NCI-H345 treated with DMSO at 0.1 percent for 48 hours (cell line): ENCODE measurements at regions not wholly inside any gene's neighbourhood (a gene's known extent, or its start where the extent isn't known, plus 50 kb on each side); places are given as distances from the start of the nearest gene placed in this dataset.
"Not testable (repeated sequence)": the region's sequence is repeated elsewhere in the genome, so short reads cannot be mapped to it uniquely, and the experiment has no call there.

Experiments
- DNase-seq: peaks from one replicate; lab custom pipeline; 2025; ENCODE audit not compliant: unreplicated experiment; lab: John Stamatoyannopoulos, UW

DNA sequence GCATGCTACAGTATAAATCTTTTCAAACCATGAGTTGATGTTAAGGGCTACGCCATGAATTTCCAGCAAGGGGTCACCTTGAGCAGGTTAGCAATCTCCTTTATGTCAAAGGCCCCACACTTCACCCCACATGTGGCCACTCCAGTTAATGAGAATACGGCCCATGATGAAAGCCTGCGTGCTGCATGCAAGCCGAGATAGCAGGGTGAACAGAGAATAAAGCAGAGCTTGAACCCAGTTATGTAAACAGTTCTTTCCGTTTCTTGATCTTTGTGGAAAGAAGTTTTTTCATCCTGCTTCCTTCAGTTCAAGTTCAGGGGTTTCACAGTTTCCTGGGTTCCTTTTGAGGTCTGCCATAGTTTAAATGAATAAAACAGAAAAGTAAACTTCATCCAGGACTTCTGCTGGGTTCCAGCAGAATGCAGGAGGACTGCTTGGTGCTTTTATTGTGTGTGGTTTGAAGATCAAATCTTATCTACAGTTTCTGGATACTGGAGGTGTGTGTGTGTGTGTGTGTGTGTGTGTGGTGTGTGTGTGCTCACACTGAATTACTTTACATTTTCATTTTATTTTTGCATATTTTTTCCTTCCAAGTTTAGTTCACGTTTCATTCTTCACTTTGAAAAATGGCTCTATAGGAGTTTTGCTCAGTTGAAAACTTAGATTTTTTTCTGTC lies 87.1 kb downstream of the HMHB1 start:
- DNase-seq: no peak

- no peak for DNase-seq
These were observed 97.0 kb downstream of the HMHB1 start for GRCh38 chr5:143908959-143909358.

- DNase-seq: no peak
These were observed 101.2 kb downstream of the HMHB1 start for GRCh38 chr5:143913008-143913752.

GRCh38 chr5:143914756-143915155 lies 102.8 kb downstream of the HMHB1 start:
- DNase-seq: no peak

DNA sequence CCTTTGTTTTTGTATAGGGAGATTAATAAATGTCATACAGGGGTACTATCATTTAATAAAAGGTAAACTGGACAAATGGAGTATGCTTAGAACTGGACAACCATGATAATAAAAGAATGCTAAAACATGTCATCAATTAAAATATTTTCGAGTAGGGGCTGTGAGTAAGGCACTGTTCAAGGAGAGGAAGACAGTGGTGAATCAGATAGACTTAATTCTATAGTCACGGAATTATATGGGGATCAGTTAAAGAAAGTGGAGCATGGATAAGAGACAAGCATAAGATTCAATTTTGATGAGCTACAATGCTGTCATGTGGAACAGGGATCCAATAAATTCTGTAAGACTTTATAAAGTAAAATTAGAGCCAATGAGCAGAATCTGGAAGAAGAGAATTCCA lies 104.5 kb downstream of the HMHB1 start:
- DNase-seq: no peak

GRCh38 chr5:143918961-143919360 lies 107.0 kb downstream of the HMHB1 start:
- no peak for DNase-seq

DNA sequence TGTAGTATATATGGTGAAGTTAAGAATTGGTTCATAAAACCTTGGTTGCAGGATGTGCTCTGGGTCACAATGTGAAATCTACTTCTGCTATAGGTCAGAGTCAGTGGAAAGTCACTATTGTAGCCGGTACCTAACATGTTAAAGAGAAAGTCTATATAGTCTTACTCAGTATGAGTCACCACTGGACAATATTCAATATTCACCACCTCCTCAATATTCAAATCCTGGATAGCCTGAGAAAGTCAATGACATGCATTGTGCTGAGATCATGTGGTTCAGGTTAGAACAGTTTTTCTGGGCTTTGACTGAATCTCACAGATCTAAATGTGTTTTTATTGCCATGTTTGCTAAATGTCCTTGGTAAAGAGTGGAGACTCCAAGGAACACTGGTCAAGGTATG lies 108.8 kb downstream of the HMHB1 start:
- DNase-seq: no peak

DNA sequence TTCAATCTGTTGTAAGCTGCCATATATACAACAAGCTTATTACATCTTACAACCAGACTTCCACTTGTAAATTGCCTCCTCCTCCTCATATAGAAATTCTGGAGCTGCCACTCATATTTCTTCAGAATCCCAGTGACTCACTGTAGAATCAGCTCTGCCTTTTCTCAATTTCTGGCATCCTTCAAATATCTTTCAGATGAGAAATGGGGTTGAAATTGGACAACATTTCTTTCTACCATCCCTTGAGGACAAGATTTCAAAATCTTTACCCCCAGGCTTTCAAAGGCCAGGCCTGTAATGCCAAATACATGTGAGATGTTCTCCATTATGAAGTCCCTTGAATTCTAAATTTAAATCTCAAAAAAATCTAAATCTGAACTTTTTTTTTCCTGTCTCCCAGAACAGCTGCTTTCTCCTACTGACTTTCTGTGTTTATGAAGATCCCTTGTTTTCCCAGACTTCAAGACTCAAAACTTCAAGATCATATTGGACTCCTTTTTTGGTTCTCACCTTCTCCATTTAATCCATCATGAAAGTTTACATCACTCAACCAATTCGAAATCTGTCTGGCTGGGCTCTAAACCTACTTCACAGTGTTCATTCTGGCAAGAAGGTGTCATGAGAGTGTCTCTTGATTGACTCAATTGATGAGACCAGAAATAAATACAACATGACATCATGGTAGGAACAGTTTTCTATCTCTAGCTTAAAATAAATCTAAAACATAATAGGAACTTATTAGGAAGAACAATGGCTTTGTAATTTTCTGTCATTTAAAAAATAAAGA lies 109.8 kb downstream of the HMHB1 start:
- DNase-seq: no peak

- no peak for DNase-seq
These were observed 110.8 kb downstream of the HMHB1 start for GRCh38 chr5:143922718-143923117.

DNA sequence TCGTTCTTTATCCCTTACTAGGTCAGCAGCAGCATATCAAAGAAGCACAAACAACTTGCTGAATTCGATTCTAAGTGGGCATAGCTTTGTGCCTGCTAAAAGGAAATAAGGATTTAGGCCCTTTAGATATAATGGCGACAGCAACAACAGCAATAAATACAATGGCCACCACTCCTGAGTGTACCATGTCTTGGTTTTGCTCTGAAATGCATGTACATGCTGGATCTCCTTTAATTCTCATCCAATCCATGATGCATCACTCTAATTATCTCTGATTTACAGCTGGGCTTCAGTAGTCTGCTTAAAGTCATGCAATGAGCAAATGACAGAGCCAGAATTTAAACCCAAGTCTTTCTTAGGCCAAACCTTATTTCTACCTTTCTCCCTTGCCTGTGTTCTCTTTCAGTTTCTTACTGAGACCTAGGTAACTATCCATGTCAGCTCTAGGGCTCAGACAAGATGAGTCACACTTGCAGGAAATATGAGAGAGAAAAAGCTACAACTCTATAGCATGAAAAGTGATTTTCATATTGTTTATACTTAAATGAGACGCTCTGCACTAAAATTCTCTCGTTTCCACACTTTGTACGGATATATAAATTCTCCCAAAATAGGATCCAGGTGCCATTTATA lies 111.8 kb downstream of the HMHB1 start:
- DNase-seq: no peak

DNA sequence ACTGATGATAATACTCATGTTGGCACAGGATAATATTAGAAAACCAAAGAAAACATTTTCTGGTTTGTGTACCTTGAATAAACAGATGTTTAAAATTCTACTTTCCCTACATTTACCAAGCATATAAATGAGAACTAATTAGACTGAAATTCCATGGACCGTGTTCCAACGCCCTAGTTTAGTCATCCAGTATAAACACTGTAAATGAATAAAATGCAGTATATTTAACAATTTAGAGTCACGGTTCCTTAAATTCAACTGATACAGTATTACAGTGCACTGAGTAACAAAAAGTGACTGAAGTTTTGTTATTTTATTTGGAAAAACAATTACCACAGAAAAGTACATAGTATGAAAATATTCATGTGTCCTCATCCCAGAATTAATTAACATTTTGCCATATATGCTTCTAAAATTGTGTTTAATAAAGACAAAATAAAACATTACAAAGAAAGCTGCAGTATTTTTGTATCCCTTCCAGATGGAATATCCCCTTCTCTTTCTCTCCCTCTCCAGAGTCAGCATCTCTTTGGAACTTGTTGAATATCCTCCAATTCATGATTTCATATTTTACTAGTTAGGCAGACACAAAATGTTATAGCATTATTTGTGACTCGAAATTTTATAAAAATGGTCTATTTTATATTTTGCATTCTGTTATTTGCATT lies 112.5 kb downstream of the HMHB1 start:
- DNase-seq: no peak

DNA sequence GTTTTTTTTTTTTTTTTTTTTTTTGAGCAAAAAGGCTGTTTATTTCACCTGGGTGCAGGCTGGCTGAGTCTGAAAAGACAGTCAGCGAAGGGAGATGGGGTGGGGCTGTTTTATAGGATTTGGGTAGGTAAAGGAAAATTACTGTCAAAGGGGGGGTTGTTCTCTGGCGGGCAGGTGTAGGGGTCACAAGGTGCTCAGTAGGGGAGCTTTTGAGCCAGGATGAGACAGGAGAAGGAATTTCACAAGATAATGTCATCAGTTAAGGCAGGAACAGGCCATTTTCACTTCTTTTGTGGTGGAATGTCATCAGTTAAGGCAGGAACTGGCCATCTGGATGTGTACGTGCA lies 113.0 kb downstream of the HMHB1 start:
- not testable (repeated sequence) for DNase-seq

DNA sequence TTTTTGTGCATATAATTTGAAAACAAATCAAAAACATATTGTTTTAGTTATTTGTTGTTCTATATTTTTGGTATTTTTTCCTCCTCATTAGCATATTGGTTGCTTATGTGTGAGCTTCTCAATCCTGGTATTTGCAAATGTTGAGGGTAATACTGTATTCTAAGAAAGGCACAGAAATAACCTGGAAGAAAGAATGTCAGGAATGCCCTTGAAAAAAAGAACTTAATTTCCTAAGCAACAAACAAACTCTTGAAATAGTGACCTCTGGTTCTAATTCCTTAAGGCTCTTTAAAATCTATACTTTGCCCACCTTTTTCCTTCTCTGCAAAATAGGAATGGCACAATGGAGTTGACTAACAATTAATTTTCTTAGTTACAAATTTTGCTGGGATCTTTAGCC lies 117.5 kb downstream of the HMHB1 start:
- DNase-seq: no peak

DNA sequence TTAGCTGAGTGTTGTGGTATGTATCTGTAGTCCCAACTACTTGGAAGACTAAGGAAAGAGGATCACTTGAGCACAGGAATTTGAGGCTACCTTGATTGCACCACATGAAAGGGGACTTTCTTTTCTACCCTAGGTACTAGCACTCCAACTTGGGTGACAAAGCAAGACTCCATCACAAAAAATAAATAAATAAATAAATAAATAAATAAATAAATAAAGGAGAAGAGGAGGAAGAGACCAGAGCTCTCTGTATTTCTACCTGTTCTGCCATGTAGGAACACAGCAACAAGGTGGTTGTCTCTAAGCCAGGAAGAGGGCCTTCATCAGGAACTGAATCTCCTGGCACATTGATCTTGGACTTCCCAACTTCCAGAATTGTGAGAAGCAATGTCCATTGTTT lies 118.6 kb downstream of the HMHB1 start:
- DNase-seq: no peak

DNA sequence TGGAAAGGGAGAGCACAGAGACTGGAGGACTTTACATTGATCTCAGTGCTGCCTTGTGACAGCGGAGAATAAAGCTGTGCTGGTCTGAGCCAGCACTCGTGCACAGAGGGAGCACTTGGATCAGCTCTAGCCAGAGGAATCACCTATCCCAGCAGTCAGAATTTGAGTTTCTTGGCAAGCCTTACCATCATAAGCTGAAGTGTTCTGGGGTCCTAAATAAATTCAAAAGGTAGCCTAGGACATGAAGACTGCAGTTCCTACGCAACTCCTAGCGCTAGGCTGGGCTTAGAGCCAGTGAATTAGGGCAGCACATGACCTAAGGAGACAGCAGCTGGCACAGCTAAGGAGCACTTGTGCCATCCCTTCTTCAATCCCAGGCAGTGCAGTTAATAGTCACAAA lies 119.5 kb downstream of the HMHB1 start:
- DNase-seq: no peak

- no peak for DNase-seq
These were observed 120.0 kb downstream of the HMHB1 start for GRCh38 chr5:143931986-143932385.

DNA sequence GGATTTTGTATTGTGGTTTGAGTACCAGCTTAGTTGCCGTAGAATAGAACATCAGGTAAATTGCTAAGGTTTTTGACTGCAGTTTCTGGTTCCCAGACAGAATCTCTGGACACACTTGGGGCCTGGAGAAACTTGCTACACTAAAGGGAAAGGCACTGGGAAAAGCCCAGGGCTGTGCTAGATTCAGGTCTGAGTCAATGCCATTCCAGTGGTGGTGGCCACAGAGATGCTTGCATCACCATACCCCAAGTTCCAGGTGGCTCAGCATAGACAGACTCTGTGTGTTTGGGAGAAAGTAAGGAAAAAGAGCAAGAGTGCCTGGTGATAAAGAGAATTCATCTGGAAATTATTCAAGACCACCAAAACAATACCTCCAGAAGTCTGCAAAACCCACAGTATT lies 120.6 kb downstream of the HMHB1 start:
- DNase-seq: no peak

- DNase-seq: no peak
These were observed 121.5 kb downstream of the HMHB1 start for GRCh38 chr5:143933451-143933850.

GRCh38 chr5:143934821-143935220 lies 122.9 kb downstream of the HMHB1 start:
- DNase-seq: no peak

DNA sequence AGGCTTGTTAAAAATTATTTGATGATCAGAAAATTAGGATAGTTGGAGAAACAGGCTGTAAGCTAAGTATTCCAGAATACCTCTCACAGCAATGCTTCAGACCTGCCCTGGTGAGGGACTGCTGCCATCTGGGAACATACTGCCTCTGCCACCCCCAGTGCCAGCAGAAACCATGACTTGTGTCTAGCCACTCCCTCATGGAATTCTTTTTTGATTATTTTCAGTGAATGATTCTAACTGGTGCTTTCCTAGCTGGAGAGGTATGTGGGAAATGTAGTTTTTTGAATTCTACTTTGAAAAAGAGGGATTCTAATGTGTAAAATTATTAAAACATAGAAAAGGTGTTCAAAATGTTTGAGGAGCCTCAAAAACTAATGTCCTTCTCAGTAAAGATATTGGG lies 126.3 kb downstream of the HMHB1 start:
- no peak for DNase-seq

GRCh38 chr5:143946837-143947236 lies 134.9 kb downstream of the HMHB1 start:
- no peak for DNase-seq
